DMS114 treated with DMSO at 0.1 percent for 48 hours (cell line): ENCODE measurements at regions not wholly inside any gene's neighbourhood (a gene's known extent, or its start where the extent isn't known, plus 50 kb on each side); places are given as distances from the start of the nearest gene placed in this dataset.
"Not testable (repeated sequence)": the region's sequence is repeated elsewhere in the genome, so short reads cannot be mapped to it uniquely, and the experiment has no call there.

Experiments used
- DNase-seq: peaks from one replicate; lab custom pipeline; 2025; ENCODE audit not compliant: unreplicated experiment; lab: John Stamatoyannopoulos, UW

DNA sequence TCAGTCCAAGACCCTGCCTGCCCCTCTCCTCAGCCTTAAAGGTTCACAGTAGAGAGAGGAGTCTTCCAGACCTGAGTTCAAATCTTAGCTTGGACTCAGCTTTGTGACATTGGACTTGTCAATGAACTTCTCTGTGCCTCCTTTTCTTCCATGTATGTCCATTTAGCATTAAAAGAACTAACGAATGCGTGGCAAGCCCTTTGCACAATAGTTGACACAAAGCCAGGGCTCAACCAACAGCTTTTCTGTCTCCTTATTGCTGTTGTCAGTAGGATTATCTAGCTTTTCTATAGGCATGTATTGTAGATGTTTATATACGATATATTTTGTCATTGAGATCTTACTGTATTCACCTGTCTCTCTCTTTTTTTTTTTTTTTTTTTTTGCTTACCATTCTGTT, 450.8 kb downstream of the PTPRU start:
- no peak for DNase-seq

DNA sequence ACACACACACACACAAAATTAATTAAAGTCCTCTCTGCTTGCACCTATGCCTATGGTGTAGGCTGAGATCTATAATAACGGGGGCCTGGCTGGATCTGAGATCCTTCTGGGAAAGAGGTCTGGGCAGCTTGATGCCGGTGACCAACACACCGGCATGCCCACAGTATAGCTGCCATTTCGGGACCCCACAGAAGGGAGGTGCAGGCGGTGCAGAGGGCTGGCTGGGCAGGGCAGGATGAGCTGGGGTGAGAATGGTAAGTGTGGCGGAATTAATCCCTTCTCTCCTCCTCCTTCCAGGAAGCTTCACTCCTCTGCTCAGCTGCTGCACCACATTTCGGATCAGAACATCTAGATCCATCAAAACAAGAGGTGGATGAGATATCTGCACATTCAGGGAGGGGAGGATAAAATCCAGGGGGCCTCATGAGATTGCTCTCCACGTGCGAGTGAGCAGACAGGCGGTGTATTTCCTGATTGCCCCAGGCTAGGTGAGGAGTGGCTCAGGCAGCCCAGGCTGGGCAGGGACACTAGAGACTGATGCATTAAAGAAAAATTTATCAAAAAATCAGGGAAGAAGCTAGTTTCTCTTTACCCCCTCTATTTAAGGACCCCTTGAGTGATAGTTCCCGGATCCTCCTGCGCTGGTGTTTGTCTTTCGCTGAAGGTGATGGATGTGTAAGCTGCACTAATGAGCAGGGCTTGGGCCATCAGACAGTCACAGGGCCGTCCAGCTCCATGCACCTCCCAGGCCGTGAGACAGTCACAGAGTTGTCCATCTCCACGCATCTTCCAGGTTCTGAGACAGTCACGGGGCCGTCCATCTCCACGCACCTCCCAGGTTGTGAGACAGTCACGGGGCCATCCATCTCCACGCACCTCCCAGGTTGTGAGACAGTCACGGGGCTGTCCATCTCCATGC, 449.9 kb downstream of the PTPRU start:
- no peak for DNase-seq

- DNase-seq, result no peak
These were observed 449.1 kb downstream of the PTPRU start for GRCh38 chr1:29685387-29685786.

- DNase-seq, result no peak
These were observed 447.8 kb downstream of the PTPRU start for GRCh38 chr1:29684141-29684540.

- no peak for DNase-seq
These were observed 447.1 kb downstream of the PTPRU start for GRCh38 chr1:29683472-29683871.

DNA sequence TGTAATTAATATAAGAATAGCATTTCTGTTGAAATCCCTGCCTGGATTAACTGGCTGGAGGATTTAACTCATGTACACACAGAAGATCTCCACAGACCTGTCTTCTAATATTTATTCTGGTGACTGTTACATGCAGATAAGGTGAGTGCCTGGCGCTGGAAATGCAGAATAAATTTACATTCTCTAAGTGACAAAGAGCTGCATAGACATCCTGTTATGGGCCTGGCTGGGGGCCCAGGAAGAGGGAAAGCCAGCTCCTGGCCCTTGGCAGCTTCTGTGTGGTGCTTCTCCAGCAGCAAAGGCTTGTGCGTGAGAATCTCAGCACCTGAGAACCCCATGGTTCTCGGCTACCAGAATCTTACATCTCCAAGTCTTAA, 446.6 kb downstream of the PTPRU start:
- no peak for DNase-seq

DNA sequence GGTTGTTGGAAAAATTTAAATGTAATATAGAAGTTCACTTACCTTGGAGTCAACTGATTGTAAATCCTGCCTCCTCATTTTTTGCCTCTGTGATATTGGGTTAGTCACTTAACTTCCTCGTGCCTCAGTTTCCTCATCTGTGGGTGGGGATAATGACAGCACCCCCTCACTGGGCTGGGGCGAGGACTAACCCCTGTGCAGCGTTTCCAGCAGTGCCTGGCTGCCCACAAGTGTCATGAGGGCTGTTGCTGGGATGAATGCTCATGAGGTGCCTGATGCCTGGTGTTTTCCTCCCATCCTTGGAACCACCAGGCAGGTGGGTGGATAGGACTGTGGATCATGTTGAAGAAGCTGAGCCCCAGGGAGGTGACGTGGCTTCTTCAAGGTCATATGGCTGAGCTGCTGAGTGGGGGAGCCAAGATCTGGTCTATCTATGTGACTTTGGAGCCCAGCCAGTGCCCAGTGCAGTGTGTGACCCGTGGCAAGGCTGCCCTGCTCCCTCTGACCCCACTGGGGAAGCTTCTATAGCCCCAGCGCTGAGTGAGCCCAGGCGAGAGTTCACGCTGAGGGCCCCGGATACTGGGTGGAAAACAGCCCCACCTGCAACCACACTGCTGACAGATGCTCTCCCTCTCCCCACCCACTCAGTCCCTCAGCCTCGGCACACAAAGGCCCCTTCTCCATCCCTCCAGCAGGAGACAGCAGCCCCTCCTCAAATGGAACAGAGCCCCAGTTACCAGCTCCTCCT, 446.0 kb downstream of the PTPRU start:
- DNase-seq, result no peak

DNA sequence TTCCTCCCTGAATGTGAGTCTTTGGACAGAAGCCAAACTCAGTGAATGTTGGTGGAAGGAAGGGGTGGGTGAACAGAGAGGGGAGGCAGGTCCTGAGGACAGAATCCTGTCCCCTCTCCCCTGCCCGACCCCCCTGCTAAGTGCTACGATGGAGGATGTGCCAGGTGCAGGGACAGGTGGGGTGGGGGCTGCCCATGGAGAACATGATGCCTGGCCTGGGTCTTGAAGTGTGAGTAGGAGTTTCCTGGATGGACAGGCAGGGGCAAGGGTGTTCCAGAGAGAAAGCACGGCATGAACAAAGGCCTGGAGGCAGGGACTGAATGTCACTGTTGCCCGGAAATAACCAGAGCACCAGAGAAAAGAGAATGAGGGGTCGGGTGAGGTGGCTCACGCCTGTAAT, 445.1 kb downstream of the PTPRU start:
- DNase-seq, result not testable (repeated sequence)

DNA sequence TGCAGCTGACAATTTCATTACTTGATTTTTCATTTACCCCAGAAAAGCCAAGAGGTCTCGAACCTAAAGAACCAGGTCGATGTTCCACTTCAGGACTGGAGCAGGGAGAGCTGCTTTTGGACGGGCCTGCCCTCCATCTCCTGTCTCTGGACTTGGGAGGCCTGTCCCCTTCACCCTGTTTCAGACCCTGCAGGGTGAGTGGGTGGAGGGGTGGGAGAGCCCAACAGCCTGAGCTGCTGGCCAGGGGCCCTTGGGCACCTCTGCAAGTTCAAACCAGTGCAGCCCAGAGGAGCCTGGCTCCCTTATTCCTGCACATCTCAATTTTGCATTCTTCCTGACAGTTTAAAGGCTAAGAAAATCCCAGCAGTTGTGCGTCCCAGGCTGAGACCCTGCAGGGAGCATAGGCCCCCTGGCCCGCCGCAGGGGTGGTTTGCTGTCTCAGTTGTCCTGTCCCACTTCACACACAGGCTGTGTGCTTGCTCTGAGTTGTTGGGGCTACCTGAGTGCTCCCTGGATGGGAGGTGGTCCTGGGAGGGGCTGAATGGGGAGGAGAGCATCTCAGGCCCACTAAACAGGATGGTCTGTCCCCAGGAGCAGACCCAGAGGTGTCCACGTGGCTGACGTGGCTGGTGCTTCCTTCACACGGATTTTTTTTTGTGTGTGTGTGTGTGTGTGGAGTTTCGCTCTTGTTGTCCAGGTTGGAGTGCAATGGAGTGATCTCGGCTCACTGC, 443.7 kb downstream of the PTPRU start:
- DNase-seq, result no peak

DNA sequence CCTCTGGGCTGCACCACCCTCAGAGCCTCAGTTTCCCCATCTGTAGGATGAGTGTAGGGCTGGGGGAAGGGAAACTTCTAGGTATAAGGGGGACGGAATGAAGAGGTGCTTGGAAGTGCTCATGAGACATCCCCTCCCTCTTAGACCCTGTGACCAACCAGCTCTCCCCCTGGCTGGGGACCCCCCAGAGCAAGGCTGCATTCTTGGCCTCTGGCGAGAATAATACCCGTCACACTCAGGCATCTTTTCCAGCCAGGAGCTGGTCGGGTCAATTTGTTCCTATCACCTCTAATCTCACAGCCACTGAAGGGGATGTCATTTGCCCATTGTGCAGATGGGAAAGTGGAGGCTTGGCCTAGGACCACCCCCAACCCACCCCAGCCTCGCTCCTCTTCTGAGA, 443.0 kb downstream of the PTPRU start:
- no peak for DNase-seq

DNA sequence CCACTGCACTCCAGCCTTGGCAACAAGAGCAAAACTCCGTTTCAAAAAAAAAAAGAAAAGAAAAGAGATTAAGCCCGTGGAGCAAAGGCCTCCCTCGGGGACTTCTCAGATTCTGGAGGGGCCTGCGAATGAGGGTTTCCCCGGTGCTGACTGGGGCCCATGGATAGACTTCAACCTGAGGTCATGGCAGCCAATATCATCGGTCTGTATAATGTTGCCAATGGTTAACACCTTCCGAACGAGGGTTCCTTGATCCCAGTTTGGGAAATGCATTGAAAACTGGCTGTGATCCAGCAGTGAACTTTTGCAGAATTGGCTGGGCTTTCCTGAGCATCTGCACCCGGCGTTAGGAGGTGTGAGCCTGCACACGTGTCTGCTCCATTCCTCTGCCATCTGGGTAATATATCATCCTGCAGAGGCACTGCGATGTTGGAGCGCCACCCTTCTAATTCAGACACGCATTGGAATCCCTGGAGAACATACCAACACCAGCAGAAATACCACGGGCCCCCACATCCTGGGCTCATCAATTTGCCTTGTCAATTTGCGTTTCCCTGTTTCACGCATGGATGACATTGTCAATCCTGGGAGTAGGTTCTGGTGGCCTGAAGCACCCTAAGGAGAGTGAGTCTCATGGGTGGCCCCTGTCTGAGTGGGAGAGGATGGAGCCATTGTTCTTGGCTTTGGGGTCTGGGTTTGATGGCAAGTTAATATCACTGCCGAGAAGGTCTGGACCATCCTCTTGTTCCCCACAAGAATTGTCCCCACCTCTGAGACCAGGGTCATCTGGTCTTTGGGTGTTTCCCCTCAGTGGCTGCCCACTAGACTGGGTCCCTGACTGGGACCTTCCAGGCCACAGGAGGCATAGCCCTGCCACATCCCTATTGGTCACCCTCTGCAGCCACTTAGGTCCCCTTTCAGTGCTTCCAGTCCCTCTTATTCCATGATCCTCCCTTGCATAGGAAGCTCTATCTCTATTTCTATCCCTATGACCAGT, 441.0 kb downstream of the PTPRU start:
- no peak for DNase-seq

GRCh38 chr1:29676496-29676895, 440.2 kb downstream of the PTPRU start:
- no peak for DNase-seq

DNA sequence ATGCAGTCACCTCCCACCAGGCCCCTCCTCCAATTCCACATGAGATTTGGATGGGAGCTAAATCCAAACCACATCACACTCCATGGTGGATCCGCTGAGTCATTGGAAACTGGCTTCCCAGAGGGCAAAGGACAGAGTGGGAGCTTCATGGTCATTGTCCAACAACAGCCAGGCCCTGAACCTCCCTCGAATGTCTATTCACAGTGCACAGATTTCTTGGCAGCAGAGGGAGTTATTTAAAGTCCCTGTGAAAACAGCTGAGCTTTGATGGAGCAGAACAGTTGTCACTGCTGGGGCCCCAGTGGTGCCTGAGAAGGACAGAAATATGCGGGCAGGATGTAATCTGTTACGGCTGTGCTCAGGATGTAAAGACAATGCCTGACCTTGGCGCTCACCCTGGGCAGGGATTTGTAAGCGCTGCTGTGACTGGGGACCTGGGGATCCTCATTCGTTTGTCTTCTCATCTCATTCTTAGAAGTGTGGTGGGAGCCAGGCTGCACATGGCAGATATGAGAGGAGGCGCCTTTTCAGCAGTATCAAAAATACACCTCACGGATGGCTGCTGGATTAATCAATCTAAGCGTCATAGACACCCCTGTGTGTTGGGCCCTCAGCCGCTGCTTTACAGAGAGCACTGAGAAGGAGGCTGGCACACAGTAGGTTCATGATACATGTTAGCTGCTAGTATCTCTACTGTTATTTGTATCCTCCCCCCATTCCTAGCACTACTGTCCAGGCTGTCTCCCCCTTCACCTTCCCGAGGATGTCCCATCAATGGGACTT, 439.4 kb downstream of the PTPRU start:
- no peak for DNase-seq

DNA sequence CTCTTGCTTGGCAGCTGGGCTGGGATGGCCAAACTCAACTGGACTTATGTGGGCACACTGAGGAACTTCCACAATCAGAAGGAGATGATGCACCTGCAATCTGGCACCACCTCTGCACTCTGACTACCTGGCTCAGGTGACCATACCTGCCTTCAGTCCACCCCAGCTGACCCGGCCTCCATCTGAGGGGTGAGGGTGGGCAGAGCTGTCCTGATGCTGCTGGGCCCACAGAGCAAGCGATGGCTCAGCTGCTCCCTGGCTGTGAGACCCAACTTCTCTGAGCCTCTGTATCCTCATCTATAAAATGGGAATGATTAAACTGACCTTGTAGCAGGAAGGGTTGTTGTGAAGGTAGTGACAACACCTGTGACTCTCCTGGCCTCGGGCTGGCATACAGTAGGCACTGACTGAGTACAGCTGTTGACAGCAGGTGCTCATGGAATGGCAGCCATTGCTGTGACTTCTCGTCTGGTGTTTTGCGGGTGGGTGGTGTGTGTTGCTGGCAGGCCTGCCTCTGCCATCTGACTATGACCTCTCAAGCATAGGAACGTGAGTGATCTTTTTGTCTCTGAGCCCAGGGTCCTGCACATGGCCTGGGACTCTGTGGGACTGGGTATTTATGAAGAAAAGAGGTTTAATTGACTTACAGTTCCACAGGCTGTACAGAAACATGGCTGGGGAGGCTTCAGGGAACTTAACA, 438.5 kb downstream of the PTPRU start:
- no peak for DNase-seq

- no peak for DNase-seq
These were observed 437.6 kb downstream of the PTPRU start for GRCh38 chr1:29673669-29674626.

GRCh38 chr1:29673228-29673500, 436.8 kb downstream of the PTPRU start:
- no peak for DNase-seq

GRCh38 chr1:29672416-29673227, 436.3 kb downstream of the PTPRU start:
- DNase-seq, result no peak
